OCI-LY3 (cell line): ENCODE measurements at regions not wholly inside any gene's neighbourhood (a gene's known extent, or its start where the extent isn't known, plus 50 kb on each side); places are given as distances from the start of the nearest gene placed in this dataset.

Experiments used
- H2AFZ ChIP-seq: fragments of 200-600, 300-600 bp; shearing (Covaris generic); 2 replicates; pipeline ENCODE4 v1.6.0; 2014; ENCODE audit warnings: antibody characterized with exemption, low read depth, low read length
- H3K27ac ChIP-seq: fragments of 200-600, 300-600 bp; sonication (generic); 2 replicates; pipeline ENCODE4 v1.5.1; 2014; ENCODE audit warnings: mild to moderate bottlenecking, low read length, moderate library complexity, mixed read lengths
- H3K27me3 ChIP-seq: fragments of 200-600, 300-600 bp; sonication (generic); 2 replicates; pipeline ENCODE4 v1.6.1; 2014; ENCODE audit warnings: low read depth, low read length, mixed read lengths
- H3K36me3 ChIP-seq: fragments of 200-600, 300-600 bp; sonication (generic); replicated peaks from 2 replicates; pipeline ENCODE3; 2014; ENCODE audit warnings: low read depth, low read length, mixed read lengths
- H3K4me1 ChIP-seq: fragments of 300-600, 200-600 bp; sonication (generic); 2 replicates; pipeline ENCODE4 v1.6.1; 2014; ENCODE audit warnings: low read length, mixed read lengths
- H3K4me2 ChIP-seq: fragments of 200-600, 300-600 bp; sonication (generic); 2 replicates; pipeline ENCODE4 v1.6.1; 2014; ENCODE audit warnings: low read length, mixed read lengths
- H3K4me3 ChIP-seq: fragments of 300-600, 200-600 bp; sonication (generic); 2 replicates; pipeline ENCODE4 v1.5.1; 2014; ENCODE audit warnings: antibody characterized with exemption, mild to moderate bottlenecking, low read length, moderate library complexity
- H3K79me2 ChIP-seq: fragments of 300-600, 200-600 bp; shearing (Covaris generic); 2 replicates; pipeline ENCODE4 v1.6.1; 2014; ENCODE audit warnings: mild to moderate bottlenecking, low read length, mixed read lengths
- H3K9ac ChIP-seq: fragments of 300-600, 200-600 bp; shearing (Covaris generic); 2 replicates; pipeline ENCODE4 v1.6.0; 2014; ENCODE audit warnings: mild to moderate bottlenecking, low read length, moderate library complexity
- H3K9me3 ChIP-seq: fragments of 200-600, 300-600 bp; shearing (Covaris generic); 2 replicates; pipeline ENCODE4 v1.6.1; 2014; ENCODE audit warnings: low read length, mixed read lengths; ENCODE audit not compliant: insufficient read depth
- H4K20me1 ChIP-seq: fragments of 200-600, 300-600 bp; sonication (generic); 2 replicates; pipeline ENCODE4 v1.6.1; 2016; ENCODE audit warnings: low read length, mixed read lengths; ENCODE audit not compliant: insufficient read depth
- CTCF ChIP-seq: fragments of 200-600, 300-600 bp; sonication (generic); IDR thresholded peaks from 2 replicates; pipeline ENCODE4 v1.5.1; 2014; ENCODE audit warnings: antibody characterized with exemption, low read length, low read depth
- EZH2phosphoT487 ChIP-seq: fragments of 200-600 bp; shearing (Covaris generic); IDR thresholded peaks from 2 replicates; pipeline ENCODE4 v1.6.1; 2018; ENCODE audit warnings: antibody characterized with exemption, mixed run types, low read depth

- TF ChIP-seq EZH2phosphoT487: no peak
- TF ChIP-seq CTCF: no peak
- Histone ChIP-seq H3K36me3 (no peaks in the 10 kb centered on the region), H3K9ac (no peak overlapping the region), H3K27ac (no peak overlapping the region), H4K20me1 (no peaks in the 10 kb centered on the region), H3K27me3 (no peaks in the 10 kb centered on the region), H3K4me2 (no peak overlapping the region), H3K4me1 (no peaks in the 10 kb centered on the region), H3K4me3 (no peak overlapping the region), H2AFZ (no peak overlapping the region), H3K79me2 (no peaks in the 10 kb centered on the region), H3K9me3 (no peaks in the 10 kb centered on the region)
These were observed 265.0 kb upstream of the GJE1 start for GRCh38 chr6:141867767-141868166.

DNA sequence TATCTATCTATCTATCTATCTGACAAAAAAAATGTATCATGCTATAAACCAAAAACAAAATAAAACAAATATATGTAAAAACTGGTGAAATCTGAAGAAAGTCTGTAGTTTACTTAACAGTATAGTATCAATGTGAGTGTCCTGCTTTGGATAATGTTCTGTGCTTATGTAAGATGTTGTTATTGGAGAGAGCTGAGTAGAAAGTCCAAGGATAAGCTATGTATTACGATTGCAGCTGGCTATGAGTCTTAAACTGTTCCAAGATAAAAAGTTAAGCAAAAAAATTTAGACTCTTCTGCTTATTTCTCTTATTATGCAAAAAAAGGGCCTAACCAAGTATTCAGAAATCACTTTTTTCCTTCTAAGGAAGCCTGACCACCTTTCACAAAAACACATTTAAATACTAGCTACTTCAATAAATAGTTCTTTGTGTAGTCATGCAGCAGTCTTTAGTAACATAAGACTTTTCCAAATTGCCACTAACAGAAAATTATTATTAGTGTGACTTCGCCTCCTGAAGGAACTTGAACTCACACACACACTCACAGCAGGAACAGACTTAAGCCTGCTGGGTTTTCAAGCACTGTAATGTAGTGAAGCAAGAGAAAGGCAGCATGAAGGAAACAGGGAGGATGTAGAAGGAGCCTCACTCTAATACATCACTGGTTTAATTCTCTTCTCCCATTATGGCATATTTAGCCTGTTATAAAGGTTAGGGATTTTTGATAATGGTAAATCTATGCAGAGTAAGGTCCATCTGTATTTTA is 265.8 kb upstream of the GJE1 start:
- Histone ChIP-seq H3K9ac (no peak overlapping the region), H4K20me1 (no peaks in the 10 kb centered on the region), H2AFZ (no peak overlapping the region), H3K4me3 (no peak overlapping the region), H3K4me2 (no peak overlapping the region), H3K27me3 (no peaks in the 10 kb centered on the region), H3K36me3 (no peaks in the 10 kb centered on the region), H3K79me2 (no peaks in the 10 kb centered on the region), H3K4me1 (no peaks in the 10 kb centered on the region), H3K9me3 (no peaks in the 10 kb centered on the region), H3K27ac (no peak overlapping the region)
- TF ChIP-seq CTCF: no peak

DNA sequence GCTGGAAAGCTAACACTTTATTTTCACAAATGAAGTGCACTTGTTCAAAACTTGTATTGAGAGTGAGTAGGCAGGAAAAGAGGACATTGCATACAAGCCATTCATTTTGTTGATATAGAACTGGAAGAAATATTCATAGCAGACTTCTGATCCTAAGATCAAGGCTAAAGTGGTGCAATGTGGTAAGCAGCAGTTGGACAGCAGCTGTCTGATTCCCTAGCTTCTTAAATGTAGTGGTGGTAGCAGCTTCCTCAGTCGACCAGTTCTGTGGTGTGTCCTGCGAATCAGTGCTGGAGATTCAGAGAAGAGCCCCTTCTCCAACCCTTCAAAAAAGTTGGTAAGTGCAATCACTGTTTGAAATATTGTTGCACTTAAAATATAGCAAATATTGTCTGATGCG is 281.7 kb upstream of the GJE1 start:
- no peaks in the 10 kb centered on the region for H3K36me3 ChIP-seq
- H3K27me3 ChIP-seq: no peaks in the 10 kb centered on the region
- no peak overlapping the region for H2AFZ ChIP-seq
- no peak overlapping the region for H3K4me3 ChIP-seq
- no peaks in the 10 kb centered on the region for H3K79me2 ChIP-seq
- H3K27ac ChIP-seq: no peak overlapping the region
- H4K20me1 ChIP-seq: no peaks in the 10 kb centered on the region
- no peak overlapping the region for H3K9ac ChIP-seq
- TF ChIP-seq EZH2phosphoT487: no peak
- TF ChIP-seq CTCF: no peak
- no peaks in the 10 kb centered on the region for H3K4me1 ChIP-seq
- no peaks in the 10 kb centered on the region for H3K9me3 ChIP-seq
- no peak overlapping the region for H3K4me2 ChIP-seq

GRCh38 chr6:141848029-141848890 is 284.5 kb upstream of the GJE1 start:
- Histone ChIP-seq H3K4me3 (no peak overlapping the region), H2AFZ (no peak overlapping the region), H3K4me2 (no peak overlapping the region), H3K9ac (no peak overlapping the region), H4K20me1 (no peaks in the 10 kb centered on the region), H3K27me3 (no peaks in the 10 kb centered on the region), H3K4me1 (no peaks in the 10 kb centered on the region), H3K79me2 (no peaks in the 10 kb centered on the region), H3K9me3 (no peaks in the 10 kb centered on the region), H3K36me3 (no peaks in the 10 kb centered on the region), H3K27ac (no peak overlapping the region)
- no peak for TF ChIP-seq EZH2phosphoT487
- no peak for TF ChIP-seq CTCF
